H9 (cell line): ENCODE measurements at regions not wholly inside any gene's neighbourhood (a gene's known extent, or its start where the extent isn't known, plus 50 kb on each side); places are given as distances from the start of the nearest gene placed in this dataset.

Experiments used
- DNase-seq: peaks from one replicate; pipeline ENCODE4 v3.0.0-alpha.2; 2017
- H2AFZ ChIP-seq: one replicate; pipeline ENCODE4 v1.6.1; 2013; ENCODE audit warnings: mild to moderate bottlenecking, low read length, control low read depth, moderate library complexity
- H2AK5ac ChIP-seq: 2 replicates; pipeline ENCODE4 v1.6.1; 2013; ENCODE audit warnings: low read length, control low read depth, mixed read lengths; ENCODE audit not compliant: insufficient read length
- H2BK120ac ChIP-seq: one replicate; pipeline ENCODE4 v1.6.1; 2013; ENCODE audit warnings: low read depth, mild to moderate bottlenecking, low read length, control low read depth, inconsistent platforms; ENCODE audit not compliant: poor library complexity, severe bottlenecking
- H2BK12ac ChIP-seq: 2 replicates; pipeline ENCODE4 v1.6.1; 2013; ENCODE audit warnings: low read length, control low read depth, mixed read lengths, low read depth; ENCODE audit not compliant: insufficient read length
- H2BK15ac ChIP-seq: 2 replicates; pipeline ENCODE4 v1.6.1; 2013; ENCODE audit warnings: low read depth, low read length, control low read depth
- H2BK20ac ChIP-seq: one replicate; pipeline ENCODE4 v1.6.1; 2013; ENCODE audit warnings: low read depth, mild to moderate bottlenecking, low read length, control low read depth, inconsistent platforms; ENCODE audit not compliant: poor library complexity, severe bottlenecking
- H2BK5ac ChIP-seq: 2 replicates; pipeline ENCODE4 v1.6.1; 2013; ENCODE audit warnings: low read length, control low read depth, mixed read lengths; ENCODE audit not compliant: insufficient read length
- H3K14ac ChIP-seq: 2 replicates; pipeline ENCODE4 v1.6.1; 2013; ENCODE audit warnings: low read length, control low read depth; ENCODE audit not compliant: insufficient read depth
- H3K18ac ChIP-seq: 2 replicates; pipeline ENCODE4 v1.6.1; 2013; ENCODE audit warnings: low read depth, mild to moderate bottlenecking, mixed read lengths, low read length, control low read depth; ENCODE audit not compliant: insufficient read length
- H3K23ac ChIP-seq: 2 replicates; pipeline ENCODE4 v1.6.1; 2013; ENCODE audit warnings: low read length, control low read depth, mixed read lengths, low read depth; ENCODE audit not compliant: insufficient read length
- H3K23me2 ChIP-seq: 2 replicates; pipeline ENCODE4 v1.6.1; 2013; ENCODE audit warnings: low read depth, mild to moderate bottlenecking, mixed read lengths, low read length, control low read depth; ENCODE audit not compliant: insufficient read length, poor library complexity, severe bottlenecking
- H3K27ac ChIP-seq: 2 replicates; pipeline ENCODE4 v1.5.1; 2013; ENCODE audit warnings: low read length, control low read depth, mixed read lengths, low read depth; ENCODE audit not compliant: insufficient read length
- H3K27me3 ChIP-seq: 2 replicates; pipeline ENCODE4 v1.6.1; 2013; ENCODE audit warnings: low read length, control low read depth, inconsistent platforms; ENCODE audit not compliant: insufficient read depth
- H3K4ac ChIP-seq: 2 replicates; pipeline ENCODE4 v1.6.1; 2013; ENCODE audit warnings: low read depth, mild to moderate bottlenecking, control low read depth, inconsistent platforms, low read length, moderate library complexity
- H3K4me1 ChIP-seq: 2 replicates; pipeline ENCODE4 v1.6.1; 2013; ENCODE audit warnings: low read length, control low read depth, inconsistent platforms; ENCODE audit not compliant: insufficient read depth
- H3K4me2 ChIP-seq: 2 replicates; pipeline ENCODE4 v1.6.1; 2013; ENCODE audit warnings: low read length, control low read depth, mixed read lengths; ENCODE audit not compliant: insufficient read length, insufficient read depth
- H3K56ac ChIP-seq: 2 replicates; pipeline ENCODE4 v1.6.1; 2013; ENCODE audit warnings: low read depth, mild to moderate bottlenecking, mixed read lengths, low read length, control low read depth; ENCODE audit not compliant: insufficient read length
- H3K79me1 ChIP-seq: 2 replicates; pipeline ENCODE4 v1.6.1; 2013; ENCODE audit warnings: low read depth, mild to moderate bottlenecking, moderate library complexity, low read length, control low read depth, inconsistent platforms; ENCODE audit not compliant: insufficient read depth, poor library complexity, severe bottlenecking
- H3K79me2 ChIP-seq: 2 replicates; pipeline ENCODE4 v1.6.1; 2013; ENCODE audit warnings: low read length, control low read depth, inconsistent platforms; ENCODE audit not compliant: insufficient read depth
- H3K9ac ChIP-seq: 2 replicates; pipeline ENCODE4 v1.6.1; 2013; ENCODE audit warnings: low read length, control low read depth, mixed read lengths; ENCODE audit not compliant: insufficient read length; ENCODE audit errors: extremely low read depth
- H3K9me3 ChIP-seq: one replicate; pipeline ENCODE4 v1.6.1; 2013; ENCODE audit warnings: low read depth, low read length, inconsistent platforms; ENCODE audit not compliant: control insufficient read depth
- H3T11ph ChIP-seq: one replicate; pipeline ENCODE4 v1.6.1; 2013; ENCODE audit warnings: mild to moderate bottlenecking, low read length, control low read depth, inconsistent platforms
- H4K20me1 ChIP-seq: one replicate; pipeline ENCODE4 v1.6.1; 2013; ENCODE audit not compliant: control insufficient read depth, insufficient read length, insufficient read depth
- H4K5ac ChIP-seq: 2 replicates; pipeline ENCODE4 v1.6.1; 2013; ENCODE audit warnings: low read depth, mild to moderate bottlenecking, mixed read lengths, low read length, control low read depth; ENCODE audit not compliant: insufficient read length
- H4K8ac ChIP-seq: replicated peaks from 2 replicates; pipeline ENCODE4 v1.6.1; 2013; ENCODE audit warnings: low read length, control low read depth, mixed read lengths, low read depth; ENCODE audit not compliant: insufficient read length
- H4K91ac ChIP-seq: 2 replicates; pipeline ENCODE4 v1.6.1; 2013; ENCODE audit warnings: low read depth, mild to moderate bottlenecking, moderate library complexity, mixed read lengths, low read length, control low read depth; ENCODE audit not compliant: insufficient read length
- H3K27ac Mint-ChIP-seq, 3 experiments: 2 replicates in 2 of 3; 3 replicates in 1 of 3; pipeline ENCODE4 v1.8.0; 2020 to 2021; ENCODE audit warnings: mixed read lengths in 3 of 3, mild to moderate bottlenecking in 1 of 3, moderate library complexity in 1 of 3
- H3K27me3 Mint-ChIP-seq: 2 replicates; pipeline ENCODE4 v1.8.0; 2021; ENCODE audit warnings: low read depth, mild to moderate bottlenecking, moderate library complexity, mixed read lengths
- H3K36me3 Mint-ChIP-seq, 3 experiments: 2 replicates in 2 of 3; 3 replicates in 1 of 3; pipeline ENCODE4 v1.8.0; 2020 to 2021; ENCODE audit warnings: low read depth in 3 of 3, mixed read lengths in 3 of 3; ENCODE audit not compliant: insufficient read depth in 1 of 3
- H3K4me1 Mint-ChIP-seq, 2 experiments: 2 replicates each; pipeline ENCODE4 v1.8.0; 2020; ENCODE audit warnings: mixed read lengths in 2 of 2
- H3K4me3 Mint-ChIP-seq, 2 experiments: 2 replicates in 1 of 2; 3 replicates in 1 of 2; pipeline ENCODE4 v1.8.0; 2020 to 2021; ENCODE audit warnings: mild to moderate bottlenecking in 2 of 2, mixed read lengths in 2 of 2, moderate library complexity in 1 of 2
- H3K9me3 Mint-ChIP-seq, 2 experiments: 2 replicates in 1 of 2; 3 replicates in 1 of 2; pipeline ENCODE4 v1.8.0; 2020; ENCODE audit warnings: mild to moderate bottlenecking in 2 of 2, mixed read lengths in 2 of 2, moderate library complexity in 1 of 2
- CTCF ChIP-seq: fragments of 200-600 bp; sonication (generic); conservative IDR thresholded peaks from 3 replicates; pipeline ENCODE4 v1.8.0; 2021; ENCODE audit warnings: antibody characterized with exemption, mild to moderate bottlenecking
- WGBS: extraction: QIAGEN DNeasy Blood & Tissue Kit; methylation state at CpG from one replicate; pipeline ENCODE4 v1.1.7; 2013; ENCODE audit warnings: missing lambda C conversion rate, low lambda C conversion rate, mixed read lengths; ENCODE audit not compliant: insufficient read length; ENCODE audit errors: extremely low coverage; 5-methylcytosine and 5-hydroxymethylcytosine counted together

- no peaks in the 10 kb centered on the region for H4K20me1 ChIP-seq
- no peak overlapping the region for H3K23ac ChIP-seq
- Mint-ChIP-seq H3K27me3 (no peaks in the 10 kb centered on the region), H3K27ac (no peak overlapping the region), H3K4me1 (peaks cover 0 to 3% of the 10 kb centered on the region in 2 experiments; a peak in 2 of 4 replicates), H3K36me3 (0 out of 7 replicates have a peak, but pooled peaks cover 0 to 3% (median 0%) of the 10 kb centered on the region in 3 experiments), H3K4me3 (no peak overlapping the region), H3K9me3 (no peaks in the 10 kb centered on the region; a peak in 1 of 5 replicates)
- H4K8ac ChIP-seq, result no peak overlapping the region
- H3K4ac ChIP-seq, result no peak overlapping the region
- TF ChIP-seq CTCF, result no peak
- H3K9me3 ChIP-seq, result no peaks in the 10 kb centered on the region
- no peak overlapping the region for H2BK120ac ChIP-seq
- no peaks in the 10 kb centered on the region for H3K23me2 ChIP-seq
- H2AFZ ChIP-seq, result peak overlapping the region; percentile 82
- H3K4me2 ChIP-seq, result no peak overlapping the region
- no peaks in the 10 kb centered on the region for H3K4me1 ChIP-seq
- no peak for DNase-seq
- no peaks in the 10 kb centered on the region for H3K79me2 ChIP-seq
- no peak overlapping the region for H2AK5ac ChIP-seq
- H3K27ac ChIP-seq, result no peak overlapping the region
- H3K27me3 ChIP-seq, result no peaks in the 10 kb centered on the region
- no peaks in the 10 kb centered on the region for H3K79me1 ChIP-seq
- H3K14ac ChIP-seq, result no peak overlapping the region
- no peak overlapping the region for H4K5ac ChIP-seq
- no peak overlapping the region for H2BK15ac ChIP-seq
- no peak overlapping the region for H3T11ph ChIP-seq
- no peak overlapping the region for H4K91ac ChIP-seq
- no peak overlapping the region for H2BK12ac ChIP-seq
- H3K56ac ChIP-seq, result no peak overlapping the region
- no peak overlapping the region for H3K9ac ChIP-seq
- H3K18ac ChIP-seq, result no peak overlapping the region
- no peak overlapping the region for H2BK5ac ChIP-seq
- no CpG with 5 or more reads among the region's 5 CpGs for WGBS
- no peak overlapping the region for H2BK20ac ChIP-seq
Observed at GRCh38 chr12:81968421-81968820, 209.3 kb upstream of the PPFIA2 start.
